PFSK-1 (cell line): ENCODE measurements at regions not wholly inside any gene's neighbourhood (a gene's known extent, or its start where the extent isn't known, plus 50 kb on each side); places are given as distances from the start of the nearest gene placed in this dataset.

Experiments used
- FOXP2 ChIP-seq: optimal IDR thresholded peaks from 2 replicates; pipeline ENCODE3; 2011; ENCODE audit warnings: borderline replicate concordance, control low read depth, inconsistent platforms; ENCODE audit not compliant: insufficient read depth; ENCODE audit errors: extremely low read length, extremely low read depth
- POLR2AphosphoS5 ChIP-seq: IDR thresholded peaks from 2 replicates; pipeline ENCODE4 v1.6.1; 2012; ENCODE audit warnings: low read depth, mild to moderate bottlenecking, control low read depth, low read length, moderate library complexity
- SIN3A ChIP-seq: IDR thresholded peaks from 2 replicates; pipeline ENCODE4 v1.6.1; 2012; ENCODE audit warnings: mild to moderate bottlenecking, low read length, moderate library complexity, borderline replicate concordance; ENCODE audit not compliant: insufficient read depth
- TAF1 ChIP-seq: IDR thresholded peaks from 2 replicates; pipeline ENCODE4 v1.6.1; 2012; ENCODE audit warnings: low read length, control low read depth, borderline replicate concordance; ENCODE audit not compliant: insufficient read depth
- TF ChIP-seq, protein P1 (sequence below), 2 experiments: IDR thresholded peaks; 2 replicates each; pipeline versions ENCODE4 v1.6.1 to v1.8.0; 2011 to 2012; ENCODE audit warnings: low read depth in 2 of 2, low read length in 2 of 2, control low read depth in 1 of 2, inconsistent platforms in 1 of 2, mild to moderate bottlenecking in 1 of 2, moderate library complexity in 1 of 2; ENCODE audit not compliant: insufficient read depth in 1 of 2

DNA sequence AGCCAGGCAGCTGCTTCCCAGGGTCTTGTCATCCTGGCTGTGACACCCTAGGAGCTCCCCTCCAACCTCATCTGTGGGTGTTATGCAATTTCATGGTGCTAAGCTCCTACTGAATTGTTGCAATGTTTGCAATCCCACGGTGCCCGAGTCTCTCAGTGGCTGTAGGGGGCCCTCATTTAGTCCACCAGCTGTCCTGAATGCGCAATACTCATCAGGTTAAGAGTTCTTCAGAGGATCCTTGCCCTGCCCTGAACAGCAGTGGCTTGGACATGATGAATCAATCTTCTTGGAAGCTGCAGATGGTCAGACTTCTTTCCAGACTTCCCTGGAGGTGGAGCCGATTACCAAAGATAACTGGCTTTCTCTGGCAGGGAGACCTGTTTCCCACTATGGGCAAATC is 584.1 kb downstream of the CCDC171 start:
- no peak for TF ChIP-seq SIN3A
- TF ChIP-seq FOXP2 = no peak
- no peak for TF ChIP-seq POLR2AphosphoS5
- TF ChIP-seq, protein P1, sequence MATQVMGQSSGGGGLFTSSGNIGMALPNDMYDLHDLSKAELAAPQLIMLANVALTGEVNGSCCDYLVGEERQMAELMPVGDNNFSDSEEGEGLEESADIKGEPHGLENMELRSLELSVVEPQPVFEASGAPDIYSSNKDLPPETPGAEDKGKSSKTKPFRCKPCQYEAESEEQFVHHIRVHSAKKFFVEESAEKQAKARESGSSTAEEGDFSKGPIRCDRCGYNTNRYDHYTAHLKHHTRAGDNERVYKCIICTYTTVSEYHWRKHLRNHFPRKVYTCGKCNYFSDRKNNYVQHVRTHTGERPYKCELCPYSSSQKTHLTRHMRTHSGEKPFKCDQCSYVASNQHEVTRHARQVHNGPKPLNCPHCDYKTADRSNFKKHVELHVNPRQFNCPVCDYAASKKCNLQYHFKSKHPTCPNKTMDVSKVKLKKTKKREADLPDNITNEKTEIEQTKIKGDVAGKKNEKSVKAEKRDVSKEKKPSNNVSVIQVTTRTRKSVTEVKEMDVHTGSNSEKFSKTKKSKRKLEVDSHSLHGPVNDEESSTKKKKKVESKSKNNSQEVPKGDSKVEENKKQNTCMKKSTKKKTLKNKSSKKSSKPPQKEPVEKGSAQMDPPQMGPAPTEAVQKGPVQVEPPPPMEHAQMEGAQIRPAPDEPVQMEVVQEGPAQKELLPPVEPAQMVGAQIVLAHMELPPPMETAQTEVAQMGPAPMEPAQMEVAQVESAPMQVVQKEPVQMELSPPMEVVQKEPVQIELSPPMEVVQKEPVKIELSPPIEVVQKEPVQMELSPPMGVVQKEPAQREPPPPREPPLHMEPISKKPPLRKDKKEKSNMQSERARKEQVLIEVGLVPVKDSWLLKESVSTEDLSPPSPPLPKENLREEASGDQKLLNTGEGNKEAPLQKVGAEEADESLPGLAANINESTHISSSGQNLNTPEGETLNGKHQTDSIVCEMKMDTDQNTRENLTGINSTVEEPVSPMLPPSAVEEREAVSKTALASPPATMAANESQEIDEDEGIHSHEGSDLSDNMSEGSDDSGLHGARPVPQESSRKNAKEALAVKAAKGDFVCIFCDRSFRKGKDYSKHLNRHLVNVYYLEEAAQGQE (IDR thresholded peaks at IDR 0.05; ENCODE audit: insufficient read depth in 1 of 2, low read depth in 2 of 2, low read length in 2 of 2) = no peak

DNA sequence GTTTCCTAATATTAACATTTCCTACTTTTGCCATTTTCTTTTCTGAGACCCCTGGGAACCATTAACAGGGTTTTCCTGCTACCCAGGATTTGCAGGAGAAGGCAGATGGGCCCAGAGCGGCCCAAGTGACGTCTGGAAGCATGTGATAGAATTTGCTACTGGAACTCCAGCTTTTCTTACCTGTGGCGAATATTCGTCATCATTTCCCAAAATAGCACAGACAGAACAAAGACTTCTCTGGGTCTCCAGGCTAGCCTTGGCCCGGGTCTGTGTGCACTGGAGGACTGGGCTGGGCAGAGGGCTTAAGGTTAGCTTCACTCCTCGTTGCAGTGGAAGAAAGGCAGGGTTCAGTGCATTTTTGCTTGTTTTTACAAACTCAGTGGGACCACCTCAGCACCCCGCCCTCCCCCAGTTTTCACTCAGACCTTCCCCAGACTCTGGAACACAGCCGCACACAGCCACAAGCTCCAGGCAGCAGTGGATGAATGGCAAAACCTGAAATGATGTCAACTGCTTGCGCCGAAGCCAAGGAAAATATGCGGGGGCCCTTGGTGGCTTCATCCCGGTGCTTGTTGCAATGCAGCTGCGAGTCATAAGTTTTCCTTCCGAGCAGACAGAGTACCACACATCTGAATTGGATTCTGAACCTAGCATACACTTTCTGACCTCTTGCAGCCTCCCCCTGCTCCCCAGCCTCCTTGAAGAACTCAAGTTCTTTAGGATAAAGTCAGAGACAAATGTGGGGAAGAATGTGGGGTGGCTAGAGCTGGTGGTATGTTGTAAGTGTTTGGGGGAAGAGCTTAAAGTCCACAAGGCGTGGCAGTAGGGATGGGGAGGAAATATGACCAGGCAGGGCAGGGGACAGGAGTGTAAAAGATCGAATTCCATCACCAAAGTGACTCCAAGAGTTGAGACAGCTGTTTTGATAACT is 586.0 kb downstream of the CCDC171 start:
- TF ChIP-seq POLR2AphosphoS5 = no peak
- TF ChIP-seq, protein P1 (IDR thresholded peaks at IDR 0.05; ENCODE audit: insufficient read depth in 1 of 2, low read depth in 2 of 2, low read length in 2 of 2) = no peak
- no peak for TF ChIP-seq FOXP2
- no peak for TF ChIP-seq TAF1
- TF ChIP-seq SIN3A = no peak

DNA sequence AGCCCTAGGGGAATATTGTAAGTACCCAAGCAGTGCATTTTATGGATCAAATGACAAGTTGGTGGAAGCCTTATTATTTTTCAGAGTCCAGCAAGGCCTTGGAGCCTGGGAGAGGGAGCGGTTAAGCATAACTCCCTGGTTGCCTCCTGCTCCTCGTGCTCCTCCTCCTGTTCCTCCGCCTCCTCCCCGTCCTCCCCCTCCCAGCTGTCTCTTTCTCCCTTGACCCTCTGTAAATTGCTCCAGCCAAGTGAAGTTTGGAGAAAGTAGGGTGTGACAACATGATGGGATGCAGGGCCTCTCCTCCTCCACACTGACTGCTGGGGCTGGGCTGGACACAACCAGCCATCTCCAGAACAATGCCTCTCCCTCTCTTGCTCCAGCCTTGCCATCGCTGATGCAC is 586.9 kb downstream of the CCDC171 start:
- TF ChIP-seq POLR2AphosphoS5 (no peak), FOXP2 (no peak)
- TF ChIP-seq, protein P1 (IDR thresholded peaks at IDR 0.05; ENCODE audit: insufficient read depth in 1 of 2, low read depth in 2 of 2, low read length in 2 of 2) = no peak

DNA sequence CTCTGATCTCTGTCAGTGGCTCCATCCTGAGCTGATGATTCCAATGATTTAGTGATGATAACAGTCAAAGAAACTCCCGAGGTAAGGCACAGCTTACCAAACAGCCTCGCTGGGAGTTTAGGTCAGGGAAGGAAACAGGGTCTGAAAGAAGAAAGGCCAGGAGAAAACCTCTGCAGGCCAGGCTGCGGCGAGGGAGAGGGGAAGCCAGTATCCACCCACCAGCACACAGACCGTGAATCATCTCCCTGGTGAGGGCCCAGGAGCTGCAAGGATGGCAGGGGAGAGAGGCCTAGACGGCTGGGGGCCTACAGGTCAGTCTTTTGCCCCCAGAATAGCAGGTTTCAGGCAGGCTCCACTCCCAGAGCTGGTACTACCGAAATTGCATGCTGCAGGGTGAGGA is 590.5 kb downstream of the CCDC171 start:
- TF ChIP-seq, protein P1 (IDR thresholded peaks at IDR 0.05; ENCODE audit: insufficient read depth in 1 of 2, low read depth in 2 of 2, low read length in 2 of 2) = no peak
- TF ChIP-seq SIN3A = no peak
- no peak for TF ChIP-seq POLR2AphosphoS5
- TF ChIP-seq FOXP2 = no peak
- TF ChIP-seq TAF1 = no peak
